Upper lobe of right lung (tissue), 1 donor: ENCODE measurements at regions not wholly inside any gene's neighbourhood (a gene's known extent, or its start where the extent isn't known, plus 50 kb on each side); places are given as distances from the start of the nearest gene placed in this dataset.

ENCODE experiments used
- ATAC-seq: fragments of 200-7000 bp; cut with Tn5 transposase; one replicate; pipeline ENCODE4 v1.9.1; 2020; ENCODE audit warnings: mild to moderate bottlenecking, moderate library complexity
- DNase-seq: peaks from one replicate; pipeline ENCODE4 v3.0.0-alpha.2; 2020
- H3K27ac ChIP-seq: fragments of 200-600 bp; one replicate; pipeline ENCODE4 v1.8.0; 2022
- H3K27me3 ChIP-seq: fragments of 200-600 bp; one replicate; pipeline ENCODE4 v1.8.0; 2022; ENCODE audit warnings: mild to moderate bottlenecking
- H3K36me3 ChIP-seq: fragments of 200-600 bp; one replicate; pipeline ENCODE4 v1.8.0; 2022
- H3K4me1 ChIP-seq: fragments of 200-600 bp; one replicate; pipeline ENCODE4 v1.8.0; 2022
- H3K4me3 ChIP-seq: fragments of 200-600 bp; one replicate; pipeline ENCODE4 v1.8.0; 2022; ENCODE audit warnings: mild to moderate bottlenecking
- H3K9me3 ChIP-seq: fragments of 200-600 bp; one replicate; pipeline ENCODE4 v1.8.0; 2022
- CTCF ChIP-seq: fragments of 200-600 bp; IDR thresholded peaks from one replicate; pipeline ENCODE4 v1.8.0; 2022; ENCODE audit warnings: antibody characterized with exemption
- intact Hi-C: fragments of 100-400 bp; cut with DNase I; formaldehyde crosslinking; loops from one replicate; pipeline ENCODE4 v1.11.0; 2022
- donor health status: DM: no; HTN: yes; CAD: no; lungs with severe emphysema.

DNA sequence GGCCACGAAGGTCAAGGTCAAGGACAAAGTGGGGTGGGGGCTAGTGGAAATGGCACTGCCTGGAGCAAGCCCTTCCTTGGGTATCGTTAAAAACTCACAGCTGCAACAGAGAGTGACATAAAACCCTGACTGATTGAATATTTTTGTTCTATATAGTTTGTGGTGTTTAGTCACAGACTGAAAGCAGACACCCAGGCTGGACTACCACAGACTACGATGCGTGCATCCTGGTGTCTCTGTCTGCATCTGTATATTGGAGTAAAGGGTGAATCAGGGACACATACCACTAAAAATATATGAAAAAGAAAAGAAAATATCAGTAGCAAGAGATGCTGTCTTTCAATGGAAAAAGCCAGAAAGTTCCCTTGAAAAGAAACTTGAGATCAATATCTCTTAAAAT lies 101.4 kb downstream of the KLF6 start:
- DNase-seq: no peak
- no peak overlapping the region for H3K4me3 ChIP-seq
- no peaks in the 10 kb centered on the region for H3K4me1 ChIP-seq
- no peaks in the 10 kb centered on the region for H3K36me3 ChIP-seq
- no peak overlapping the region for H3K27ac ChIP-seq
- TF ChIP-seq CTCF: no peak
- no peak for ATAC-seq
- no peaks in the 10 kb centered on the region for H3K27me3 ChIP-seq
- no peaks in the 10 kb centered on the region for H3K9me3 ChIP-seq
- intact Hi-C loops: no loop called here

DNA sequence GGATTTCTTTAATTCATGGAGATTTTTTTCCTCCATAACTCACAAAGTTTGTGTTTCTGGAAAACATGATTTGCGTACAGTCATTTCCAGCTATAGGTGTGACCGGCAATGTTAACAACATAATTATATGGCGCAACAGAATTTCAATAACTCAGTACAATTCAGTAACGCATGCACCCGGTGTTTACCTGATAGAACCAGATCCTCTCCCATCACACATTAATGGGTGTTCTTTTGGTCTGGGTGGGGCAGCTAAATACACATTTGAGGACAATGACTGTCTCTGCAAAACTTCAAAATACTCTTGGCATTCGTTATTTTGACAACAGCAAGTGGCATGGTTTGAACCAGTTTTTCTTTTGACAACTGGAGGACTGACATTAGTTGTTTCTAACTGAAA lies 102.3 kb downstream of the KLF6 start:
- ATAC-seq (no peak), DNase-seq (no peak)
- Histone ChIP-seq H3K27me3 (no peaks in the 10 kb centered on the region), H3K9me3 (no peaks in the 10 kb centered on the region), H3K36me3 (no peaks in the 10 kb centered on the region), H3K27ac (no peak overlapping the region), H3K4me3 (no peak overlapping the region), H3K4me1 (no peaks in the 10 kb centered on the region)
- no peak for TF ChIP-seq CTCF
- intact Hi-C loops: no loop called here

GRCh38 chr10:3681642-3682554 lies 103.1 kb downstream of the KLF6 start:
- no peak for DNase-seq
- no peak overlapping the region for H3K27ac ChIP-seq
- no peaks in the 10 kb centered on the region for H3K9me3 ChIP-seq
- no peaks in the 10 kb centered on the region for H3K27me3 ChIP-seq
- no peak for TF ChIP-seq CTCF
- H3K36me3 ChIP-seq: no peaks in the 10 kb centered on the region
- H3K4me1 ChIP-seq: no peaks in the 10 kb centered on the region
- no peak overlapping the region for H3K4me3 ChIP-seq
- no peak for ATAC-seq
- intact Hi-C loops: no loop called here

GRCh38 chr10:3679950-3680629 lies 104.9 kb downstream of the KLF6 start:
- intact Hi-C loops: no loop called here
- H3K9me3 ChIP-seq: no peaks in the 10 kb centered on the region
- ATAC-seq (no peak), DNase-seq (no peak)
- no peak for TF ChIP-seq CTCF
- H3K4me1 ChIP-seq: no peaks in the 10 kb centered on the region
- H3K27ac ChIP-seq: no peak overlapping the region
- no peak overlapping the region for H3K4me3 ChIP-seq
- no peaks in the 10 kb centered on the region for H3K36me3 ChIP-seq
- H3K27me3 ChIP-seq: no peaks in the 10 kb centered on the region

GRCh38 chr10:3678629-3679227 lies 106.3 kb downstream of the KLF6 start:
- H3K36me3 ChIP-seq: no peaks in the 10 kb centered on the region
- H3K9me3 ChIP-seq: no peaks in the 10 kb centered on the region
- no peak overlapping the region for H3K4me3 ChIP-seq
- no peaks in the 10 kb centered on the region for H3K4me1 ChIP-seq
- intact Hi-C loops: no loop called here
- DNase-seq (no peak), ATAC-seq (no peak)
- H3K27ac ChIP-seq: no peak overlapping the region
- no peak for TF ChIP-seq CTCF
- H3K27me3 ChIP-seq: no peaks in the 10 kb centered on the region
